ENCODE measurements at regions not wholly inside any gene's neighbourhood (a gene's known extent, or its start where the extent isn't known, plus 50 kb on each side); places are given as distances from the start of the nearest gene placed in this dataset.
A peak's percentile ranks its signal among the peaks of the same experiment; 100 is the strongest.

DNA sequence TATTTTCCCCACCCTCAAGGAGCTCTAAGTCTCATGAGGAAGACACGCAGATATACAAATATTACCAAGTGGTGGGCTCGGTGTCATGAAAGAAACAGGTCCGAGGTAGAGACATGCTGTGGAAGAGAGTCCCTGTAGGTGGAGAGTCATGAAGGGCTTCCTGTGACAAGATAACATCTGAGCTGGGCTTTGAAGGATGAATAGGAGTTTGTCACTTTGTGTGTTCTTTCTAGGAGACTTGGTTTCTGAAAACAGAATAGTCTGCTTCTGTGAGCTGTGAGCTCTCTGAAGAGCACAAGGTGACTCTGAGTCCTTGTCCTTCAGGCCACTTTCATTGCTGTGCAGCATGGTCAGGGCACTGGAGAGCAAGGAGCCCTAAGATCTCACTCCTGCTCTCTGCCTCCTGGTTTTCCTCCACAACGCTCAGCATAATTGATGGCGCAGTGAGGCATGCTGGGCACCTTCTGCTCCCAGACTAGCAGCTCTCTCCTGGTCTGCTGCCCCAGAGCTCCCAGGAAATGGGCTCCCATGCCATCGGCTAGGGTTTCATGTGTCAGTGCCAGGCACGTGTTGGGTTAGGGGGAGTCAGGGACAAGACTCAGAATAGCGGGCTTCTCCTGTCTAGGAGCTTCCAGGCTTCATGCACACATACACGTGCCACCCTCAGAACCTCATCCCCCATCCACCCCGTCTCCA lies 209.9 kb upstream of the CSF3R start:
- DNase-seq = no peak
- intact Hi-C loops (cut with DNase I) = loop anchor here (5.0 kb wide), 1 partner anchor 40 kb away; no protein-coding TSS in a partner anchor

DNA sequence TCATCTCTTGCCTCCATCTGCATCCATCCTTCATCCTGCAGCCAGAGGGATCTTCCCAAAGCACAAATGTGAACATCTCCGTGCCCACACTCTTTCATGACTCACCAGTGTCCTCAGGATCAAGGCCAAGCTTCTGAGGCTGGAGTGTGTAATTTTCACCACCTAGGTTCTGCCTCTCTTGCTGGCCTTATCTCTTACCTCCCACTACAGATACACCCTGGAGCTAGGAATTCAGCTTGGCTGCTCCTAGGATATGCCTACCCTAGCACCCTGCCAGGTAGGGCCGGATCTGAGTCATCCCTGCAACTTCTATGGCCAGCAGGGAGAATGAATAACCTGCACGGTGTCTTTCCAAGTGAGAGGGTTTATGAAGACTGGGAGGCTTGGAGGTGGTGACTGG lies 208.7 kb upstream of the CSF3R start:
- DNase-seq = peak in 1 of 10 donors; percentile 17
- intact Hi-C loops (cut with DNase I) = loop anchor here (5.0 kb wide), 1 partner anchor 39 kb away; no protein-coding TSS in a partner anchor

DNA sequence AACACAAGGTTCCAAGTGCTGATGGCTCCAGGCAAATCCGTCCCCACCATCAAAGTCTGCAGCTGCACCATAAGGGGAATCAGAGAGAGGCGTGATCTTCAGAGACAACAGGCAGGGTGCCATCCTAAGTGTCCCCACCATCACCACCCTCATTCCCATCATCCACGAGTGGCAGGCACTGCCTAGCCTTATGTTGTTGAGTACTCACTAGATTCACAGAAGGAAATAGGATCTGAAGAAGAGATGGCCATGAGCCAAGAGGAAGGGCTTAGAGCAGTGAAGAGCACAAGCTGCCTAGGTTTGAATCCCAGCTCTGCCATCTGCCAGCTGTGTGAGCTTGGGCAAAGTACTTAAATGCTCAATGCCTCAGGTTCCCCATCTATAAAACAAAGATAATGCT lies 207.3 kb upstream of the CSF3R start:
- DNase-seq = no peak

DNA sequence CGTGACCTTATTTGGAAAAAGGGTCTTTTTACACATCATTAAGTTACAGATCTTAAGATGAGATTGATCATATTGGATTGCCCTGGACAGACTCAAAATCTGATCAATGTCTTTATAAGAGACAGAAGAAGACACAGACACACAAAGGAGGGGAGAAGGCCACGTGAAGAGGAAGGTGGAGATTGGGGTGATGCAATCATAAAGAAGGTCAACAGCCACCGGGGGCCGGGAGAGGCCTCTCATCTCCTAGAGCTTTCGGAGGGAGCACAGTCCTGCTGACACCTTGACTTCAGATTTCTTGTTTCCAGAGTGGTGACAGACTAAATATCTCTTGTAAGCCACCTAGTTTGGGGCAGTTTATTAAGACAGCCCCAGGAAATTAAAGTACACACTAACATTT lies 204.6 kb upstream of the CSF3R start:
- DNase-seq = no peak
- intact Hi-C loops (cut with DNase I) = no loop called here

More for the DNA sequence above, 207.3 kb upstream of the CSF3R start:
- intact Hi-C loops (cut with DNase I) = loop anchor here (5.0 kb wide), 1 partner anchor 38 kb away; no protein-coding TSS in a partner anchor

DNA sequence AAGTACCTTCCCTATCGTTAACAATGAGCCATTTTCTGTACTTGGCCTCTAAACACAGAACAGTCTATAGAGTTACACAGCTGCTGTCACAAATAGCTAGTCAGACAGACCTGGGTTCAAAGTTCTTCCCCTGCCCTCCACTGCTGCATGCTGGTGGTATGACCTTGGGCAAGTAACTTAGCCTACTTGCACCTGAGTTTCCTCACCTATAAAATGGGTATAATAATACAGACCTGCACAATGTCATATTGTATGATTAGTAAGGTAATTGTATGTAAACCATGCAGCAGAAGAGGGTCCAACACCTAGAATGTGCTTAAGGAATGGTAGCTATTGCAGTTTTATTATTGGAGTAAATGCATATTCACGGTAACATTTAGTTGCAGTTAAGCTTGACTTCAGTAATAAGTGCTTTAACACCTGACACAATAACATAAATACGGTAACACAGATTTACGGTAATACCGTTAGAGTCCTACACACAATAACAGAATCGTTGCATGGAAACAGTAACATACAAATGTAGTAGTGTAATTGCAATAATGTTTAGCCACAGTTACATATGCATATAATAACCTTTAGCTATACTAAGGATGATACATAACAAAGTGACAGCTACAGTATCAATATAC lies 193.3 kb upstream of the CSF3R start:
- DNase-seq = no peak
- intact Hi-C loops (cut with DNase I) = no loop called here

DNA sequence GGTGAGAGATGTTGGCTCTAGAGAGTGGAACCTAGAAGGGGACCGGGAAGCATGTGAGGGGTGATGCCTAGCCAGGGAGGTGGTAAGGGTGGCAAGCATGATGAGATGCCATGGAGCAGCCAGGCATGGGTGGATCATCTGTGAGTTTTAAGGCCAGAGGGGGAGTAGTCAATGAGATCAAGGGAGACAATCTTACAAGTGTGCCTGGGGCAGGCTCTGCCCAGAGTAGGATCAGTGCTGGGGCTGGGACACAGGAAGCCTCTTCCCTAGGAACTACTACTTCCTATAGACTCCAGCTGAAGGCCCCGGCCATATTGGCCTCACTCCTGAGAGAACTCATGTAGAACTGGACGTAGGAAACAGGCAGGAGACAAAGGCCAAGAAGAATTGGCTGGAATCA lies 192.4 kb upstream of the CSF3R start:
- intact Hi-C loops (cut with DNase I) = no loop called here
- DNase-seq = no peak

DNA sequence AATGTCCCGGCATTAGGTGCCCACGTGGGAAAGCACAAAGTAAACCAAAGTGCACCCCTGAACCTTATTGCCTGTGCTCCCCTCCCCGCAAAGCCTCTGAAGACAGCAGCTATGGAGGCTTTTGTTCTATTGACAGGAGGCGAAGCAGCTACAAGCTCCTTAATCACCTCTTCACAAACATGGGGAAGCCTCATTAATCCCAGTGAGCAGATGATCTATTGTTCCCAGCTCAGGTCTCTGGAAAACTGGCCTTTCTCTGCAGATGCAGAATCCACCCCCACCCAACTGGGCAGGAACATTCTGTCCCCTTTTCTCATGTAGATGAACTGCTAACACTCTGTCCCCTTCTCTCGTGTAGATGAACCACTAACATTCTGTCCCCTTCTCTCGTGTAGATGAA lies 190.5 kb upstream of the CSF3R start:
- no peak for DNase-seq
- intact Hi-C loops (cut with DNase I) = no loop called here

DNA sequence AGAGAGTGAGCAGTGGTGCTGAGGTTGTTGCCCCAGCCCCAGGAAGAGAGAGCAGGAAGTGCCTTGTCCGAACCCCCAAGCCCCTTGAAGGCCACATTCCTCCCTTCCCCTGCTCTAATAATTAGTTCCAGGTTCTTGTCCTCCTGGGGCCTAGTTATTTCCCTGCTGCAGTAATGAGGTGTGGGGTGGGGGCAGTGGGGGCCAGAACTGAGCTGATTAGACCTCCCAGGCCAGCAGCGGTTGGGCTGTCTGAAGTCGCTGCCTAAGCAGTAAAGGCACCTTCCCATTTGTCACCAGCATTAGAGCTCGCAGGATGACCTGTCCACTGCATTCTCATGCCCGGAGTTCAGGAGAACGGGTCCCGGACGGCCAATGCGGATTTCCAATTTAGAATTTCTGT lies 186.5 kb upstream of the CSF3R start:
- DNase-seq = no peak
- intact Hi-C loops (cut with DNase I) = no loop called here

DNA sequence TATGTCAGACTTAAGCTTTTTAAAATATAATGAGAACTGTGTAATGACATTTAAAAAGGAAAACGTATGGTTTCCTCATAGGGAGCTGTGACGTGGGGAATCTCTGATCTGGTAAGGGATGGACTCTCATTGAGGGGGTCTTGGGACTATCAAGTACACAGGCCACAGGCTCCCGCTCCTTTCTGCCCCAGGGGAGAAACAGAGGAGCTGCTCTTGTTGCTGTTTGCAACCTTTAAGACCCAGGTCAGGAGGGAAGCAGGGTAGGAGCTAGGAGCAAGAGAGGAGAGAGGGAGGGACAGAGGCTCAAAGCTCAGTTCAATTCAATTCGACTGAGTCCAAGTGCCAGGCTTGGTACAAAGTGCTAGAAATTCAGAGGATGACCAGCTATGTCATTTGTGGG lies 185.1 kb upstream of the CSF3R start:
- DNase-seq = no peak
- intact Hi-C loops (cut with DNase I) = no loop called here

DNA sequence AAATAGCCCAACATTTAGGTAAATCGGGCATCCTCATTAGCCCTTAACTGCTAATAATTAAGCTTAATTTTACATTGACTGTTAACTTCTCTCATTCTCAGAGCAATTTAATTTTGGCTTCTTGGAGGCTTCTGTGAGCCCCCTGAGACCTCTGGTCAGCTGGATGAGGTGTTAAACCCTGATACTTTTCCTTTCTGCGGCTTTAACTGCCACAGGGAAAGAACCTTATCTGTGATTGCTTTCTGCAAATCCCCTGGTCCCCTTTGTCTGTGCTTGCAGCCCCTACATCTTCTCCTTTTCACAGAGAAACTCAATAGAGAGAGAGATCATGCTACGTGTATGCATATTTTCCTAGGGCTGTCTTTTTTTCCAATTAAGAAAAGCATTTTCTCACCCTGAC lies 184.5 kb upstream of the CSF3R start:
- intact Hi-C loops (cut with DNase I) = no loop called here
- no peak for DNase-seq

DNA sequence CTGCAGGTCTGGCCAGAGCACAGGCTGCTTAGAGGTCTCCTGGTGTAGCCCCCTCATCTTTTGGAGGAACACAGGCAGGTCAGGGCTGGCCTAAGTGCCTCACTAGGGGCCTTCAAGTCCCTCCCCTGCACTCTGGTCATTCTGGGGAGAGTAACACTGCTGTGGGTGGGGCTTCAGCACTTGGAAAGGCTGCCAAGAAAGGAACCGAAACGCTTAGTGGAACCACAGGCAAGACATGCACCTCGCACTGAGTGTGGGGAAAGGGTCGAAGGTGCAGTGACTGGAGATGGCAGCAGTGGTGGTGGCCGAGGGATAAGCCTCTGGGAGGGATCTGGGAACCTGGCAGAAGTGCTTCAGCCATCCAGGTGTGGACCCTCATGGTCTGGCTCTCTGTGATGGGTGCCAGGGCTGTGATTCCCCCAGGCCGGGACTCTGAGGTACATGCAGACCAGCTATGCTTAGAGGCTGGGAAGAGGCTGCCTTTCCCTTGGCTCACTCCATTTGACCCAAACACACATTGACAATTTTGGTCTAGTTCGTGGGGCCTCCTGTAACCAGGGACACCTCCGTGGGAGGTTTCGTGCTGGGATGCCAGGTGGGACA lies 182.9 kb upstream of the CSF3R start:
- no peak for DNase-seq
- intact Hi-C loops (cut with DNase I) = no loop called here

DNA sequence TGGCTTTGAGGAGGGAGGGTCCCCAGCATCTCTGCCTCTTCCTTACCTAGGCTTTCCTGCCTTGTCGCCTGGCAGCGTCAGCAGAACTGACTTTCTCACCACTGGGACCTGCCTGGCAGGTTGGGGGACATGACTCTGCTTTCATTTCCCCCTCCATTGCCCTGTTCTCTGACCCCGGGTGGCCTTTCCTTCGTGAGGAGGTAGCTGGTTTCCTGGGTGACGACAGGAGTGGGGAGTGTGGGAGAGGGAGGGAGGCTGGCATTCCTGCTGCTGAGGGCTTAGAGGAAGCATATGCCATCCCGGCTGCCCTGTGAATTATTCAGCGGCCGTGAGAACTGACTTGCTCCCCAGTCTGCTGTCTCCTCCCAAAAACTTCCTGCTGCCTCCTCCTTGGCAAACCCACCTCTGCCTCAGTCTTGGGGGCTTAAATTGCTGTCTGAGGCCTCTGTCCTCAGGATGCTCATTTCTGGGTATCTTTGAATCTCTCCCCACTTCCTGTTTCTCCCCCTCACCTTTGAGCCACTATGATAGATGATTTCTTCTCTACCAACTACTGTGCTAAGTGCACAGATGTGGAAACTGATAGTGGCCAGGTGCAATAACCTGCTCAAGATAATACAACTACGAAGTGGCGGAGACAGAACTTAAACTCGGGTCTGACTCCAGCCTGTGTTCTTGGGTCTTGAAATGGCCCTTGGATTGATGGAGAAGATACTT lies 182.0 kb upstream of the CSF3R start:
- peak in 4 of 10 donors; percentile 20 to 88 (median 78) for DNase-seq
- intact Hi-C loops (cut with DNase I) = no loop called here

DNA sequence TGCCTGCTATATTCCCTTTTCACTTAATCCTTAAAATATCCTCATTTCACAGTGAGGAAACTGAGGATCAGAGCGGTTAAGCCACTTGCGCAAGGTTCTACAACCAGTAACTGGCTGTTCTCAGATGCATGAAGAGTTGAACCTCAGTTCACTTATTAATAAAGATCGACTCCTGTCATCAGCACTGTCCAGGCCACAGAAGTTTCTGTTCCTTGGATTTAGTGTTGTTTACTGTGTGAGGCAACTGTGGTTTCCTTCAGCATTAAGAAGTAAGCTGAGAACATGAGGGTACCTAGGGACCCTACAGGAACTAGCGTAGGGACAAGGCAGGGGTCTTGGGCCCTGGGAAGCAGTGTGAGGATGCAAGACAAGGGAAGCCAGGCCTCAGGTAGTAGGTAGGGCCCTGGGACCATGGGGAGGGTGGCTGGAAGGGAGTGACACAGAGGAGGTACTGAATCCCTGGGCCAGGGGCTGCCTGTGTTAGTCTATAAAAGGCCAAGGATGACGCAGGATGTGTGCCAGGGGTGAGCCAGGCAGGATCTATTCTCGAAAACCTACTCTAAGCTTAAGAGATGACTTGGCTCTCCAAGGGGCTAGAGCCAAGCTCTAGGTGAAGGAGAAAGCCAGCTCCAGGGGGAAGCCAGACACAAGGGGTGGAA lies 181.2 kb upstream of the CSF3R start:
- DNase-seq = no peak
- intact Hi-C loops (cut with DNase I) = no loop called here

DNA sequence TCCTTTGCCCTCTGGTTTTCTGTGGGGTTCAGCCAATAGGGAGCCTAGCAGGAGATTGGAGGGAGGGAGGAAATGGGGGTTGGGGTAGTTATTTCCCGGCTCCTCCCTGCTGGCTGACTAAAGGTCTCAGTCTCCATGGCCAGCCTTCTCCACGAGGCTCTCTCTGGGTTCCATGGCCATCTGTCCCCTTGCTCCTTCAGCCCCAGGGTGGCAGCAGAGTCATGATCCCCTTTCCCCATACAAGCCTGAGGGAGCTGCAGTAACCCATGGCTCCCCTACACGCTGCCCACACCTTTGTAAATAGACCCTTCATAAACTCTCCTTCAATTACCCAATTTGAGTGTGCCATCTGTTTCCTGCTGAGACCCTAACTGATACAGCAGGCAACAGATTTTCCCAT lies 176.1 kb upstream of the CSF3R start:
- peak in 1 of 10 donors; percentile 42 for DNase-seq
- intact Hi-C loops (cut with DNase I) = no loop called here

DNA sequence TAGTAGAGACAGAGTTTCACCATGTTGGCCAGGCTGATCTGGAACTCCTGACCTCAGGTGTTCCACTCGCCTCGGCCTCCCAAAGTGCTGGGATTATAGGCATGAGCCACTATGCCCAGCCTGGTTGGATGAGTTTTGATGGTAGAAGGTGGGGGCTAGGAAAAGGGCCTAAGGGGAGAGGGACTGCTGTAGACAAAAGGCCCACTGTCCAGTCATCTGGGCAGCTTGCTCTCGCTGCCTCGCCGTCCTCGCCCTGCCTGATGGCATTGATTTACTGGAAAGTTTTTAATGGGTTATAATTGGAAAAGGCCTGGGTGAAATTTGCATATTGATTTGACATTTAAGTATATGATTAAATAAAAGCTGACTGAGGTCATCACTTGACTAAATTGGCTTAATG lies 175.1 kb upstream of the CSF3R start:
- intact Hi-C loops (cut with DNase I) = no loop called here
- DNase-seq = peak in 2 of 10 donors; percentile 23 to 87

DNA sequence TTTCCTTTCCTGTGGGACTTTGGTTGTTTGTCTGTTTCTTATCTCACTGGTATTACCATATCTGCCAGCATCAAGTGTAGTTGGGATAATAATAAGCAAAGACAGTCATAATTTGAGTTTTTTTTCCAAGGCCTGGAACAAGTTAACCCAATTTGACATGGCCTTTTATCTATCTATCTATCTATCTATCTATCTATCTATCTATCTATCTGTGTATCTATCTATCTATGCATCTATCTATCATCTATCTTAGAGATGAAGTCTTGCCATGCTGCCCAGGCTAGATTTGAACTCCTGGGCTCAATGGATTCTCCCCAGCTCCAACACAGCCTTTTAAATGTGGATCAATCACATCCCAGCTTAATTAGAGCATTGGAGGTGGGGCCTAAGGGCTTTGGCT lies 174.1 kb upstream of the CSF3R start:
- no peak for DNase-seq
- intact Hi-C loops (cut with DNase I) = no loop called here

DNA sequence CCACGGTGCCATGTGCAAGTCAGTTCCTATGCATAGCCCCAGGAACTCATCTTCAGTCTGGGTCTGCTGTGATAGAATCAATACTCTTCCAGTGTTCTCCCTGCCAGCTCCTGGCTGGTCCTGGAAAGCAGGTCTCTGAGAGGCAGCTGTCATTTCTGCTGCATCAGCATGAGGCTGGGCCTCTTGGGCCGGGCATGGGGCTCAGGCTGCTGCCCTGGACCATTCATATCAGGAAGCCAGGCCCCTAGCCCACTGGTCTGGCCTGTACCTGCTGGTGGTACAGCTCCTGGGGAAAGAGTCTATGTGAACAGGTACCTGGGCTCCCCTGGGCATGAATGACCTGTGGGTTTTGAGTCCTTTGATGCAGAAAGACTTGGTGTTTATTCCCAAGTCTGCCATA lies 173.6 kb upstream of the CSF3R start:
- DNase-seq = peak in 1 of 10 donors; percentile 41
- intact Hi-C loops (cut with DNase I) = no loop called here

DNA sequence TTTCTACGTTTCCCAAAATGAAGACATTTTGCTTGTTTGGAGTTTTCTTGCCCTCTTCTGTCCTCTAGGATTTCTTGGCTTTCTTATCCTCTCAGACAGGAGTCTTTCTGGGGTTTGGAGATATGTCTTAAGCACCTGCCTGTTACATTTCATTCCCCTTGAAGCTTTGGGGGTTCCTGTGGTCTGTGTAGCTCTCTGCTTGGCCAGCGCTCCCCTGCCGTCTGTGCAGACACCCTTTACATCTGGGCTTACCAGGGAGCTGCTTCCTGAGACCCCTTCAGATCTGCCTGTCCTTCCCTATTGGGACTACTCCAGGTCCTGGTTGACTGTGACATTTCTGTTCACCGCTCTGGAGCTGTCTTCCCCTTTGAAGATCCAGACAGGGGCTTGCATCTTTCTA lies 171.9 kb upstream of the CSF3R start:
- intact Hi-C loops (cut with DNase I) = loop anchor here (5.0 kb wide), 1 partner anchor 38 kb away; no protein-coding TSS in a partner anchor
- peak in 1 of 10 donors; percentile 61 for DNase-seq

DNA sequence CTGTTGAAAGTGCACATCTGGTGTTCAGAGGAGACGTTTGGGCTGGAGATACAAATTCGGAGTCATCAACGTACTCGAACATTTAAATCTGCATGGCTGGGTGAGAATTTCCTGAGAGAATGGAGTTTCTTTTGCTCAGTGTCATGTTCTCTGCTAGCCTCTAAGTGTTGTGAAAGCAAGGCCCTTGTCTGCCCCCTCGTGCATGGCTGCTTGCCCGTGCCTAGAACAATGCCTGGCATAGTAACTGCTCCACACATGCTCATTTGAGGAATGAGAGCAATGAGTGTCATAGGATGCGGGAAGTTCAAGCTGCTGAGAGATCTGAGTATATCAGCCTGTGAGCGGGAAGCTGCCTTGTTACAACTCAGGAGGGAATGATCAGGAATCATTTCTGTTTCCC lies 171.1 kb upstream of the CSF3R start:
- DNase-seq = peak; percentile 62 to 97 (median 86)
- intact Hi-C loops (cut with DNase I) = loop anchor here (2.0 to 5.0 kb wide), 2 partner anchors 38 to 45 kb away; no protein-coding TSS in a partner anchor

DNA sequence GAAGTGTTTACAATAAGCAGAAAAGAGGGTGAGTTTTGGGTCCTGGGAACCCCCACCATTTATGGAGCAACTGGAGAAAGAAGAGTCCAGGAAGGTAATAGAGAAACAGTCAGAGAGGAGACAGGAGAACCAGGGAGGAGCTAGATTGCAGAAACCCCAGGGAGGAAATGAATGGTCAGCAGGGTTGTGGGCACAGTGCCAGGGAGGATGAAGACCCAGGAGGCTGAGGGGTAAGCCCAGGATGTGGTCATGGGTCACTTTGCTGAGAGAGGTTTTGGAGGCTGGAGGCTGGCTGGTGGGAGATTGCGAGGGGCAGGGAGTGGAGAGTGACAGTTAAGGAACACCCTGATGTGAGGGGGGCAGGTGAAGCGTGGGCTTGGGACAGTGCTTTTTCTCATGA lies 169.9 kb upstream of the CSF3R start:
- intact Hi-C loops (cut with DNase I) = loop anchor here (2.0 to 5.0 kb wide), 2 partner anchors 40 to 44 kb away; no protein-coding TSS in a partner anchor
- DNase-seq = peak in 1 of 10 donors; percentile 46

Measured in posterior cingulate gyrus (tissue), 11 donors.